Heart right ventricle (tissue), 16 donors: ENCODE measurements at regions not wholly inside any gene's neighbourhood (a gene's known extent, or its start where the extent isn't known, plus 50 kb on each side); places are given as distances from the start of the nearest gene placed in this dataset.

ENCODE experiments used
- ATAC-seq, 8 donors: fragments of 200-7000 bp; cut with Tn5 transposase; one replicate each; pipeline ENCODE4 v1.9.1; 2020; ENCODE audit warnings: mild to moderate bottlenecking in 8 of 8, moderate library complexity in 8 of 8, moderate number of reproducible peaks in 1 of 8
- DNase-seq, 2 donors: peaks; one replicate each; pipeline ENCODE4 v3.0.0-alpha.2; 2020
- H3K27ac ChIP-seq, 10 donors: fragments of 200-600 bp; sonication (generic) in 2 of 10; one replicate each; pipeline versions ENCODE4 v1.5.0 to v1.8.0; 2020 to 2022; ENCODE audit warnings: mild to moderate bottlenecking in 3 of 10
- H3K27me3 ChIP-seq, 7 donors: fragments of 200-600 bp; one replicate each; pipeline ENCODE4 v1.8.0; 2021 to 2022; ENCODE audit warnings: mild to moderate bottlenecking in 2 of 7
- H3K36me3 ChIP-seq, 9 donors: fragments of 200-600 bp; sonication (generic) in 1 of 9; one replicate each; pipeline versions ENCODE4 v1.5.0 to v1.8.0; 2020 to 2022; ENCODE audit warnings: mild to moderate bottlenecking in 2 of 9
- H3K4me1 ChIP-seq, 9 donors: fragments of 200-600 bp; sonication (generic) in 1 of 9; one replicate each; pipeline versions ENCODE4 v1.5.0 to v1.8.0; 2020 to 2022; ENCODE audit warnings: mild to moderate bottlenecking in 4 of 9
- H3K4me3 ChIP-seq, 10 donors: fragments of 200-600 bp; sonication (generic) in 2 of 10; one replicate each; pipeline versions ENCODE4 v1.5.0 to v1.8.0; 2020 to 2022; ENCODE audit warnings: mild to moderate bottlenecking in 7 of 10, moderate library complexity in 2 of 10
- H3K9me3 ChIP-seq, 11 donors: fragments of 200-600 bp in 10 of 11; sonication (generic) in 2 of 11; one replicate each; pipeline versions ENCODE4 v1.5.0 to v1.8.0; 2013 to 2022; ENCODE audit warnings: mild to moderate bottlenecking in 2 of 11, control low read depth in 1 of 11, moderate library complexity in 1 of 11
- WGBS, 2 donors: extraction: QIAGEN DNeasy Blood & Tissue Kit; methylation state at CpG; one replicate each; pipeline ENCODE4 v1.1.7; 2013; ENCODE audit warnings: inconsistent platforms in 1 of 2; 5-methylcytosine and 5-hydroxymethylcytosine counted together
- intact Hi-C, 10 donors: fragments of 100-400 bp; cut with DNase I; formaldehyde crosslinking; loops; one replicate each; pipeline versions ENCODE4 v1.11.1 to v1.14.2; 2022
- TF ChIP-seq, protein P1 (sequence below), 9 donors: fragments of 200-600 bp; sonication (generic) in 2 of 9; IDR thresholded peaks; one replicate each; pipeline versions ENCODE4 v1.5.0 to v1.8.0; 2021 to 2022; ENCODE audit warnings: antibody characterized with exemption in 9 of 9, mild to moderate bottlenecking in 5 of 9, moderate library complexity in 1 of 9
- donor health status: Arrhythmogenic right ventricular cardiomyopathy.
- donor health status: ischemic (EF 13 %, LVEDD 7.1; RV severe dilation, severe dysfunction).
- donor health status: healthy with polysubstance abuse.
- donor health status: DM: no; HTN: yes; CAD: no.
- donor health status: DM: no; HTN: no; CAD: no.
- donor health status: ischemic (EF 25% LVEDD 6.9; RV normal size, moderate dysfunction).
- donor health status: ischemic (EF 25% LVEDD 5.7; RV mildly dilated, moderate dysfunction).
- donor health status: healthy.
- donor health status: DM: yes; HTN: yes; CAD: no.
- donor health status: Ischemic cardiomyopathy.
- donor health status: ischemic (EF 35%, LVEDD 5.7; RV mildly dilated, moderate dysfunction).
- donor health status: nonischemic (EF 11% LVEDD 7.7; RV severe dilation, severe dysfunction).
- donor health status: DM: yes; HTN: yes; CAD: no.
- donor health status: PGD.
- donor health status: ischemic (EF 29% LVEDD 5.4; RV normal size, mild dysfunction).
- donor health status: nonischemic (EF 23%, LVEDD 6.1; RV moderate dilation, normal function).

DNA sequence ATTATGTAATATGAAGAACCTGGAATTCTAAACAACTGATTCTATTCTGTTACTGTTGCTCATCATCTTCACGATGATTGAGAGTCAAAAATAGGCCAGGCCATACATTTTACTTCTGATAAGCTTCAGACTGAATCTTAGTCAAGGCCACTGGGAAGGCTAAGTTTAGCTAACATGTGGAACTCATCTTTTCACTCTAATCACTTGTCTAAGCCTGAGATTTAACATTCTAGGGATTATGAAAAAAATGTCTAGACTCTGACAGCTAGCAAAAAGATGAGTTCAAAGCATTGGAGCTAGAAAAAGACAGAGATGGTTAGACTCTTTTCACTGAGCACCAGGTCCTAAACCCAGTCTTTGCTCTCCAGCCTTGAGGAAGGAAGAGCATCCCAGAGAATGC lies 656.2 kb upstream of the IGFBP7 start:
- intact Hi-C loops, result no loop called here
- no peak overlapping the region for H3K4me3 ChIP-seq
- TF ChIP-seq, protein P1, sequence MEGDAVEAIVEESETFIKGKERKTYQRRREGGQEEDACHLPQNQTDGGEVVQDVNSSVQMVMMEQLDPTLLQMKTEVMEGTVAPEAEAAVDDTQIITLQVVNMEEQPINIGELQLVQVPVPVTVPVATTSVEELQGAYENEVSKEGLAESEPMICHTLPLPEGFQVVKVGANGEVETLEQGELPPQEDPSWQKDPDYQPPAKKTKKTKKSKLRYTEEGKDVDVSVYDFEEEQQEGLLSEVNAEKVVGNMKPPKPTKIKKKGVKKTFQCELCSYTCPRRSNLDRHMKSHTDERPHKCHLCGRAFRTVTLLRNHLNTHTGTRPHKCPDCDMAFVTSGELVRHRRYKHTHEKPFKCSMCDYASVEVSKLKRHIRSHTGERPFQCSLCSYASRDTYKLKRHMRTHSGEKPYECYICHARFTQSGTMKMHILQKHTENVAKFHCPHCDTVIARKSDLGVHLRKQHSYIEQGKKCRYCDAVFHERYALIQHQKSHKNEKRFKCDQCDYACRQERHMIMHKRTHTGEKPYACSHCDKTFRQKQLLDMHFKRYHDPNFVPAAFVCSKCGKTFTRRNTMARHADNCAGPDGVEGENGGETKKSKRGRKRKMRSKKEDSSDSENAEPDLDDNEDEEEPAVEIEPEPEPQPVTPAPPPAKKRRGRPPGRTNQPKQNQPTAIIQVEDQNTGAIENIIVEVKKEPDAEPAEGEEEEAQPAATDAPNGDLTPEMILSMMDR (IDR thresholded peaks at IDR 0.05), result no peak
- WGBS, 2 donors, result 29 to 49% methylated on average over 1 of the region's 1 CpG
- no peaks in the 10 kb centered on the region for H3K4me1 ChIP-seq
- H3K9me3 ChIP-seq, result peaks cover 0 to 17% (median 0%) of the 10 kb centered on the region in 11 donors
- no peaks in the 10 kb centered on the region for H3K36me3 ChIP-seq
- H3K27me3 ChIP-seq, result no peaks in the 10 kb centered on the region
- H3K27ac ChIP-seq, result no peak overlapping the region
- no peak for DNase-seq
- ATAC-seq, result no peak

DNA sequence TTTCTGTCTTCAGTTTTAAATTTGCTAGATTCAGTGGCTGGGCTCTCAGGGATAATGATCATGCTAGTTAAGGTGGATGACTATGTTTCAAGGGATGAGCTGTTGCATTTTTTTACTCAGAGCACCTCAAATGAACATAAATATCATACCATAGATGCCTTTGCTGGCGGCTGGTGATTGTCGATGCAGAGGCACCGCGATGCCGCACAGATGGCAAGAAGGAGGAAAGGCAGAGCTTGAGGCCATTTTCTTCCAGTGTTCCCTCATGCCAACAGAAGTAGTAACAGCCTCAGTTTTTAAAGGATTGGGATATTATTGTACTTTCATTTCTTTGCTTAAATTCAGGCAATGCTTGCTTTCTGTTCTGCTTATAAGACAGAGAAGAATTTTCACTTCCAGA lies 654.7 kb upstream of the IGFBP7 start:
- 55 to 66% methylated on average over 5 of the region's 5 CpGs for WGBS, 2 donors
- ATAC-seq, result no peak
- Histone ChIP-seq H3K36me3 (no peaks in the 10 kb centered on the region), H3K9me3 (peaks cover 0 to 17% (median 0%) of the 10 kb centered on the region in 11 donors), H3K27me3 (no peaks in the 10 kb centered on the region), H3K27ac (no peak overlapping the region), H3K4me3 (no peak overlapping the region), H3K4me1 (no peaks in the 10 kb centered on the region)
- intact Hi-C loops, result no loop called here
- DNase-seq, result no peak
- TF ChIP-seq, protein P1 (IDR thresholded peaks at IDR 0.05), result no peak

DNA sequence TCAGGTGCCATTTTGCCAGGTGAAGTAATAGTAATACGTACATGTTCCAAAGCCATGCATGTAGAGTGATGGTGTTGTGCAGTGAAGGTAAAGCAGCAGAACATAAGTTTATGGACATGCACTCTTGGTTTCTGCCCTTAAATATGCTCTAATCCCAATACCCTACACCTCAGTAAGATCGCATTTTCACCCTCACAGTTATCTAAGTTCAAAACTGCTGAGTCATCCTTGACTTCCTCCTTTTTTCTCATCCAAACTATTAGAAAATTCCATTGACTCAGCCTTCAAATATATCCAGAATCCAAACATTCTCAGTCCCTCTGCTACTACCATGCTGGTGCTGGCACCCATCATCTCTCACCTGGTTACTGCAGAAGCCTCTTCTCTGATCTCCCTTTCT lies 652.9 kb upstream of the IGFBP7 start:
- Histone ChIP-seq H3K27ac (no peak overlapping the region), H3K4me1 (no peaks in the 10 kb centered on the region), H3K9me3 (peaks cover 0 to 3% (median 0%) of the 10 kb centered on the region in 11 donors), H3K27me3 (no peaks in the 10 kb centered on the region), H3K36me3 (no peaks in the 10 kb centered on the region), H3K4me3 (no peak overlapping the region)
- DNase-seq (no peak), ATAC-seq (no peak)
- WGBS, 2 donors, result 71 to 88% methylated on average over 2 of the region's 2 CpGs
- TF ChIP-seq, protein P1 (IDR thresholded peaks at IDR 0.05), result no peak
- intact Hi-C loops, result no loop called here

DNA sequence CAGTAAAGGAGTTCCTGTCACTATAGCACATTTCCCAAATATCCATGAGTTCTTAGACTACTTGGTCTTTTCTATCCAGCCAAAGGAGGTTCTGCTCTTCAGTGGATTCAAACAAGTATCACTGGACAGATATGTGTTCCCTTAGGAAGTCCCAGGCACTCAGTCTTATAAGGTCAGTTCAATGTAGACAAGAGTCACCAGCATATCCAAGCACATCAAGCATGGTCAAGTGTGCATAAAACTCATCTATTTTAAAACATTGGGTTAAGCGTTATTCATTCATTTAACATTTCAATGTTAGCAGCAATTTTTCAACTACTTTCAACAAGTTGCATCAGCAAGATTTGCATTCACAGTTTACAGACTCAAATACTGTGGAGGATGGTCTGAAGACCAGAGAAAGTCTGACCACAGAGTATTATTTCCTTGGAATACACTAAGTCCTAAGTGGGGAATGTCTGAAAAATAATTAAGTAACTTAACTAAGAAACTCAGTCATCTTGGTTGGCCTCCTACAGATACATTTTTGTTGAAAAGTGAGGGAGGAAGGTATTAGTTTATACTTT lies 630.5 kb upstream of the IGFBP7 start:
- TF ChIP-seq, protein P1 (IDR thresholded peaks at IDR 0.05), result no peak
- 89 to 96% methylated on average over 1 of the region's 1 CpG for WGBS, 2 donors
- Histone ChIP-seq H3K4me3 (no peak overlapping the region), H3K36me3 (no peaks in the 10 kb centered on the region), H3K27me3 (no peaks in the 10 kb centered on the region), H3K27ac (no peak overlapping the region), H3K4me1 (no peaks in the 10 kb centered on the region), H3K9me3 (peaks cover 0 to 24% (median 12%) of the 10 kb centered on the region in 11 donors)
- DNase-seq (no peak), ATAC-seq (no peak)
- intact Hi-C loops, result no loop called here
